HCT116 (cell line): ENCODE measurements at regions not wholly inside any gene's neighbourhood (a gene's known extent, or its start where the extent isn't known, plus 50 kb on each side); places are given as distances from the start of the nearest gene placed in this dataset.
A peak's percentile ranks its signal among the peaks of the same experiment; 100 is the strongest.

Source experiments
- CTCF ChIP-seq, 3 experiments: fragments of 200-600 bp in 1 of 3; sonication (generic) in 1 of 3; IDR thresholded peaks in 2 of 3; conservative IDR thresholded peaks in 1 of 3; 2 replicates each; pipeline ENCODE4 v1.5.1; 2012 to 2017; ENCODE audit warnings: low read depth in 2 of 3, low read length in 2 of 3, antibody characterized with exemption in 1 of 3, borderline replicate concordance in 1 of 3, control low read depth in 1 of 3, mild to moderate bottlenecking in 1 of 3, mixed read lengths in 1 of 3, mixed run types in 1 of 3, moderate library complexity in 1 of 3; ENCODE audit not compliant: insufficient read depth in 1 of 3
- EZH2 ChIP-seq: fragments of 200-600 bp; sonication (generic); IDR thresholded peaks from 2 replicates; pipeline ENCODE4 v1.6.1; 2017; ENCODE audit warnings: antibody characterized with exemption, mixed run types
- EZH2phosphoT487 ChIP-seq: fragments of 200-600 bp; IDR thresholded peaks from 2 replicates; pipeline ENCODE4 v1.6.1; 2018; ENCODE audit warnings: antibody characterized with exemption, borderline replicate concordance
- FOSL1 ChIP-seq: IDR thresholded peaks from 2 replicates; pipeline ENCODE4 v1.6.1; 2012; ENCODE audit warnings: low read depth
- POLR2A ChIP-seq: IDR thresholded peaks from 2 replicates; pipeline ENCODE4 v1.7.0; 2011; ENCODE audit warnings: borderline replicate concordance; ENCODE audit not compliant: insufficient read depth, insufficient read length; ENCODE audit errors: extremely low read depth
- POLR2AphosphoS5 ChIP-seq: IDR thresholded peaks from 2 replicates; pipeline ENCODE4 v1.6.1; 2011; ENCODE audit warnings: mild to moderate bottlenecking, low read depth, low read length, moderate library complexity
- RAD21 ChIP-seq: IDR thresholded peaks from 2 replicates; pipeline ENCODE4 v1.6.1; 2012; ENCODE audit warnings: low read depth, mild to moderate bottlenecking
- SIN3A ChIP-seq: IDR thresholded peaks from 2 replicates; pipeline ENCODE4 v1.6.1; 2012; ENCODE audit warnings: low read depth
- SP1 ChIP-seq: IDR thresholded peaks from 2 replicates; pipeline ENCODE4 v1.6.1; 2012; ENCODE audit warnings: low read depth
- TCF7L2 ChIP-seq: IDR thresholded peaks from 2 replicates; pipeline ENCODE4 v1.7.0; 2011; ENCODE audit warnings: borderline replicate concordance, inconsistent platforms; ENCODE audit not compliant: insufficient read depth, insufficient read length; ENCODE audit errors: extremely low read depth
- ZBTB33 ChIP-seq: IDR thresholded peaks from 2 replicates; pipeline ENCODE4 v1.6.1; 2011; ENCODE audit warnings: mild to moderate bottlenecking, low read length, moderate library complexity; ENCODE audit not compliant: insufficient replicate concordance; ENCODE audit errors: extremely low read depth
- ZNF274 ChIP-seq: fragments of 200-500 bp; sonication (Bioruptor generic); IDR thresholded peaks from 2 replicates; pipeline ENCODE4 v1.6.1; 2014; ENCODE audit warnings: mild to moderate bottlenecking, low read depth, low read length, inconsistent platforms
- TF ChIP-seq, protein P1 (sequence below): IDR thresholded peaks from 2 replicates; pipeline ENCODE4 v1.6.1; 2012

GRCh38 chr17:45573924-45574770 is 83.6 kb upstream of the PLEKHM1 start:
- TF ChIP-seq CTCF (IDR thresholded peaks at IDR 0.05 in 2 of 3, conservative IDR thresholded peaks at IDR 0.05 in 1 of 3; ENCODE audit: borderline replicate concordance in 1 of 3, insufficient read depth in 1 of 3, low read depth in 2 of 3, low read length in 2 of 3) (no peak), POLR2A (no peak), RAD21 (no peak), SP1 (no peak), FOSL1 (no peak), EZH2 (no peak), ZBTB33 (no peak), SIN3A (0 out of 2 replicates have a peak, but pooled peaks have one; percentile 19), POLR2AphosphoS5 (no peak), EZH2phosphoT487 (no peak), ZNF274 (no peak), TCF7L2 (no peak)
- TF ChIP-seq, protein P1, sequence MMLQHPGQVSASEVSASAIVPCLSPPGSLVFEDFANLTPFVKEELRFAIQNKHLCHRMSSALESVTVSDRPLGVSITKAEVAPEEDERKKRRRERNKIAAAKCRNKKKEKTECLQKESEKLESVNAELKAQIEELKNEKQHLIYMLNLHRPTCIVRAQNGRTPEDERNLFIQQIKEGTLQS: no peak
